ENCODE measurements at regions not wholly inside any gene's neighbourhood (a gene's known extent, or its start where the extent isn't known, plus 50 kb on each side); places are given as distances from the start of the nearest gene placed in this dataset.

- TF ChIP-seq EZH2 (IDR thresholded peaks at IDR 0.05; ENCODE audit: insufficient read depth, poor library complexity, severe bottlenecking) (no peak), EZH2phosphoT487 (IDR thresholded peaks at IDR 0.05; ENCODE audit: insufficient read depth, low read depth) (no peak)
Measured at GRCh38 chr13:109439813-109440212, 346.6 kb downstream of the IRS2 start.
